GM19043 (cell line): ENCODE measurements at regions not wholly inside any gene's neighbourhood (a gene's known extent, or its start where the extent isn't known, plus 50 kb on each side); places are given as distances from the start of the nearest gene placed in this dataset.

ENCODE experiments used
- ATAC-seq: cut with Tn5 transposase; IDR thresholded peaks from one replicate; pipeline ENCODE4 v1.9.1; 2021; ENCODE audit warnings: low read depth; ENCODE audit not compliant: unreplicated experiment

GRCh38 chr1:186559601-186560116 lies 98.7 kb upstream of the PDC start:
- ATAC-seq = no peak

GRCh38 chr1:186557147-186557777 lies 96.3 kb upstream of the PDC start:
- no peak for ATAC-seq

- no peak for ATAC-seq
Measured at GRCh38 chr1:186550832-186551231, 89.9 kb upstream of the PDC start.

- no peak for ATAC-seq
Measured at GRCh38 chr1:186541003-186541402, 80.1 kb upstream of the PDC start.

- ATAC-seq = no peak
Measured at GRCh38 chr1:186540521-186540920, 79.6 kb upstream of the PDC start.

- ATAC-seq = no peak
Measured at GRCh38 chr1:186536273-186536890, 75.5 kb upstream of the PDC start.

- ATAC-seq = no peak
Measured at GRCh38 chr1:186535388-186536133, 74.6 kb upstream of the PDC start.

- no peak for ATAC-seq
Measured at GRCh38 chr1:186534401-186534800, 73.5 kb upstream of the PDC start.

- no peak for ATAC-seq
Measured at GRCh38 chr1:186532466-186532865, 71.6 kb upstream of the PDC start.

GRCh38 chr1:186531561-186532165 lies 70.7 kb upstream of the PDC start:
- ATAC-seq = no peak

- no peak for ATAC-seq
Measured at GRCh38 chr1:186530109-186530508, 69.2 kb upstream of the PDC start.

GRCh38 chr1:186519982-186520381 lies 59.1 kb upstream of the PDC start:
- ATAC-seq = no peak

GRCh38 chr1:186518822-186519381 lies 58.0 kb upstream of the PDC start:
- ATAC-seq = peak; percentile 60

- no peak for ATAC-seq
Measured at GRCh38 chr1:186518395-186518794, 57.5 kb upstream of the PDC start.

- ATAC-seq = no peak
Measured at GRCh38 chr1:186514367-186514766, 53.5 kb upstream of the PDC start.

GRCh38 chr1:186513526-186513925 lies 52.6 kb upstream of the PDC start:
- ATAC-seq = no peak

GRCh38 chr1:186512698-186513457 lies 52.0 kb upstream of the PDC start:
- no peak for ATAC-seq

- ATAC-seq = no peak
Measured at GRCh38 chr1:186511761-186512637, 51.1 kb upstream of the PDC start.
